H1 (cell line): ENCODE measurements at regions not wholly inside any gene's neighbourhood (a gene's known extent, or its start where the extent isn't known, plus 50 kb on each side); places are given as distances from the start of the nearest gene placed in this dataset.

ENCODE experiments used
- CTCF ChIA-PET: fragments of 300-600 bp; sonication (Branson Sonifier 250); formaldehyde crosslinking; loops from one replicate; lab custom pipeline; 2021; ENCODE audit not compliant: partially characterized antibody; lab: Charles Lee
- POLR2A ChIA-PET: fragments of 300-600 bp; sonication (Branson Sonifier 250); formaldehyde crosslinking; loops from one replicate; lab custom pipeline; 2021; ENCODE audit warnings: inconsistent platforms; ENCODE audit not compliant: partially characterized antibody; lab: Charles Lee
- DNase-seq, 2 experiments: peaks; one replicate each; pipeline versions ENCODE4 v3.0.0 to v3.0.0-alpha.2; 2010 to 2022; ENCODE audit warnings: low spot score in 2 of 2, low read depth in 1 of 2, mixed read lengths in 1 of 2
- FAIRE-seq: peaks from 2 replicates; lab custom pipeline; 2011; peaks lifted over from hg19 to GRCh38; lab: Jason Lieb, UNC
- H2AFZ ChIP-seq: 2 replicates; pipeline ENCODE4 v1.8.1; 2012; ENCODE audit warnings: low read length, inconsistent platforms
- H2AK5ac ChIP-seq: 2 replicates; pipeline ENCODE4 v1.6.1; 2013; ENCODE audit warnings: low read depth, low read length
- H2BK120ac ChIP-seq: replicated peaks from 2 replicates; pipeline ENCODE3; 2013; ENCODE audit warnings: low read depth, low read length, inconsistent platforms
- H2BK12ac ChIP-seq: 2 replicates; pipeline ENCODE4 v1.6.1; 2013; ENCODE audit warnings: low read depth, low read length
- H2BK15ac ChIP-seq: 2 replicates; pipeline ENCODE4 v1.6.1; 2013; ENCODE audit warnings: low read length
- H2BK20ac ChIP-seq: 2 replicates; pipeline ENCODE4 v1.6.1; 2013; ENCODE audit warnings: low read length
- H2BK5ac ChIP-seq: 2 replicates; pipeline ENCODE4 v1.6.1; 2013; ENCODE audit warnings: low read depth, low read length
- H3K14ac ChIP-seq: 2 replicates; pipeline ENCODE4 v1.6.1; 2013; ENCODE audit warnings: inconsistent platforms; ENCODE audit not compliant: insufficient read length
- H3K18ac ChIP-seq: 2 replicates; pipeline ENCODE4 v1.6.1; 2013; ENCODE audit warnings: low read length; ENCODE audit errors: extremely low read depth
- H3K23ac ChIP-seq: 2 replicates; pipeline ENCODE4 v1.6.1; 2013; ENCODE audit warnings: inconsistent platforms; ENCODE audit not compliant: insufficient read length
- H3K23me2 ChIP-seq: 2 replicates; pipeline ENCODE4 v1.6.1; 2013; ENCODE audit warnings: low read depth, low read length
- H3K27ac ChIP-seq: 2 replicates; pipeline ENCODE4 v1.6.1; 2011; ENCODE audit warnings: low read depth, low read length, inconsistent platforms
- H3K27me3 ChIP-seq, 4 experiments: replicated peaks in 1 of 4; 1 replicate in 1 of 4; 2 replicates in 3 of 4; pipeline versions ENCODE4 v1.6.1 to v1.8.1; 2011 to 2013; ENCODE audit warnings: low read length in 3 of 4, mild to moderate bottlenecking in 3 of 4, inconsistent platforms in 2 of 4, mixed read lengths in 2 of 4, moderate library complexity in 1 of 4; ENCODE audit not compliant: control insufficient read depth in 3 of 4, insufficient read depth in 3 of 4; ENCODE audit errors: extremely low read depth in 1 of 4
- H3K36me3 ChIP-seq, 4 experiments: 2 replicates each; pipeline versions ENCODE4 v1.6.1 to v1.8.1; 2011 to 2013; ENCODE audit warnings: mild to moderate bottlenecking in 4 of 4, low read length in 3 of 4, moderate library complexity in 2 of 4, control low read depth in 1 of 4, inconsistent platforms in 1 of 4; ENCODE audit not compliant: insufficient read depth in 4 of 4, control insufficient read depth in 2 of 4
- H3K4ac ChIP-seq: replicated peaks from 2 replicates; pipeline ENCODE3; 2013; ENCODE audit warnings: low read length, low read depth, mixed read lengths, inconsistent platforms; ENCODE audit not compliant: insufficient read length
- H3K4me1 ChIP-seq, 4 experiments: replicated peaks in 1 of 4; 1 replicate in 1 of 4; 2 replicates in 3 of 4; pipeline versions ENCODE4 v1.6.1 to v1.8.1; 2011 to 2013; ENCODE audit warnings: low read length in 3 of 4, inconsistent platforms in 2 of 4, mixed read lengths in 1 of 4; ENCODE audit not compliant: insufficient read depth in 4 of 4, control insufficient read depth in 3 of 4
- H3K4me2 ChIP-seq, 2 experiments: 2 replicates each; pipeline versions ENCODE4 v1.6.1 to v1.8.1; 2011 to 2013; ENCODE audit warnings: low read depth in 2 of 2, low read length in 2 of 2, control low read depth in 1 of 2, inconsistent platforms in 1 of 2, mild to moderate bottlenecking in 1 of 2; ENCODE audit not compliant: insufficient read depth in 1 of 2
- H3K4me3 ChIP-seq, 4 experiments: fragments of 200-600, 300-600 bp in 1 of 4; sonication (generic), shearing (Covaris generic), sonication (Bioruptor Twin) in 1 of 4; 2 replicates each; pipeline versions ENCODE4 v1.5.1 to v1.8.1; 2011 to 2016; ENCODE audit warnings: low read length in 4 of 4, low read depth in 3 of 4, control low read depth in 2 of 4, inconsistent platforms in 2 of 4, mild to moderate bottlenecking in 2 of 4, mixed read lengths in 1 of 4, moderate library complexity in 1 of 4; ENCODE audit not compliant: insufficient read depth in 2 of 4; ENCODE audit errors: extremely low read depth in 1 of 4
- H3K56ac ChIP-seq: replicated peaks from 2 replicates; pipeline ENCODE3; 2013; ENCODE audit warnings: low read depth, mild to moderate bottlenecking, mixed read lengths, low read length, inconsistent platforms; ENCODE audit not compliant: insufficient read length
- H3K79me1 ChIP-seq: 2 replicates; pipeline ENCODE4 v1.6.1; 2013; ENCODE audit warnings: low read depth, low read length, control low read depth
- H3K79me2 ChIP-seq, 2 experiments: 2 replicates each; pipeline versions ENCODE4 v1.6.1 to v1.8.1; 2012 to 2013; ENCODE audit warnings: low read length in 2 of 2, mild to moderate bottlenecking in 2 of 2, inconsistent platforms in 1 of 2; ENCODE audit not compliant: insufficient read depth in 2 of 2, control insufficient read depth in 1 of 2
- H3K9ac ChIP-seq, 4 experiments: replicated peaks in 1 of 4; 1 replicate in 1 of 4; 2 replicates in 3 of 4; pipeline versions ENCODE4 v1.6.1 to v1.8.1; 2011 to 2013; ENCODE audit warnings: low read depth in 3 of 4, low read length in 3 of 4, control low read depth in 2 of 4, mild to moderate bottlenecking in 2 of 4, moderate library complexity in 2 of 4, inconsistent platforms in 1 of 4; ENCODE audit errors: extremely low read depth in 1 of 4
- H3K9me3 ChIP-seq, 2 experiments: 2 replicates each; pipeline versions ENCODE4 v1.6.1 to v1.8.1; 2012 to 2013; ENCODE audit warnings: mild to moderate bottlenecking in 2 of 2, moderate library complexity in 2 of 2, control low read depth in 1 of 2, inconsistent platforms in 1 of 2, low read depth in 1 of 2, low read length in 1 of 2, mixed read lengths in 1 of 2; ENCODE audit not compliant: insufficient read depth in 2 of 2
- H4K20me1 ChIP-seq, 2 experiments: replicated peaks in 1 of 2; 2 replicates each; pipeline versions ENCODE3 to v1.8.1; 2011 to 2013; ENCODE audit warnings: inconsistent platforms in 2 of 2, low read length in 2 of 2, mild to moderate bottlenecking in 1 of 2; ENCODE audit not compliant: insufficient read depth in 2 of 2, control insufficient read depth in 1 of 2
- H4K5ac ChIP-seq: 2 replicates; pipeline ENCODE4 v1.6.1; 2013; ENCODE audit warnings: low read length, low read depth, mixed read lengths, inconsistent platforms; ENCODE audit not compliant: insufficient read length
- H4K8ac ChIP-seq: 2 replicates; pipeline ENCODE4 v1.8.0; 2013; ENCODE audit warnings: mild to moderate bottlenecking, moderate library complexity, low read length, inconsistent platforms; ENCODE audit not compliant: insufficient read depth; ENCODE audit errors: extremely low read depth
- H4K91ac ChIP-seq: replicated peaks from 2 replicates; pipeline ENCODE3; 2013; ENCODE audit warnings: low read length, mixed read lengths, inconsistent platforms; ENCODE audit not compliant: insufficient read length
- BCL11A ChIP-seq, 2 experiments: IDR thresholded peaks; one replicate each; pipeline ENCODE4 v1.6.1; 2011; ENCODE audit warnings: low read depth in 2 of 2, low read length in 2 of 2, mild to moderate bottlenecking in 2 of 2
- KDM1A ChIP-seq: fragments of 200-600, 300-600 bp; sonication (generic); IDR thresholded peaks from 2 replicates; pipeline ENCODE4 v1.7.1; 2016; ENCODE audit warnings: mild to moderate bottlenecking, low read length, borderline replicate concordance
- MAX ChIP-seq: IDR thresholded peaks from 2 replicates; pipeline ENCODE4 v1.6.1; 2012; ENCODE audit warnings: inconsistent platforms
- RBBP5 ChIP-seq: IDR thresholded peaks from 2 replicates; pipeline ENCODE4 v1.7.1; 2012; ENCODE audit warnings: low read depth, mild to moderate bottlenecking, inconsistent platforms, low read length, moderate library complexity, borderline replicate concordance
- SIN3A ChIP-seq, 2 experiments: IDR thresholded peaks in 1 of 2; conservative IDR thresholded peaks in 1 of 2; 2 replicates each; pipeline ENCODE4 v1.6.1; 2011 to 2012; ENCODE audit warnings: low read length in 2 of 2, improper control_type of control experiment in 1 of 2, low read depth in 1 of 2, mild to moderate bottlenecking in 1 of 2
- SIRT6 ChIP-seq: IDR thresholded peaks from one replicate; pipeline ENCODE4 v1.7.1; 2012; ENCODE audit warnings: low read length, inconsistent platforms
- SP1 ChIP-seq: IDR thresholded peaks from 2 replicates; pipeline ENCODE4 v1.6.1; 2011; ENCODE audit warnings: low read depth, low read length
- SP4 ChIP-seq: IDR thresholded peaks from 2 replicates; pipeline ENCODE4 v1.6.1; 2012; ENCODE audit warnings: low read length, inconsistent platforms
- SUZ12 ChIP-seq: fragments of 200-600 bp; sonication (generic); IDR thresholded peaks from 2 replicates; pipeline ENCODE4 v1.6.1; 2012; ENCODE audit warnings: mild to moderate bottlenecking, inconsistent platforms, low read length, moderate library complexity, mixed read lengths
- TBP ChIP-seq: IDR thresholded peaks from 2 replicates; pipeline ENCODE4 v1.6.1; 2011; ENCODE audit warnings: low read depth, low read length, improper control_type of control experiment
- TEAD4 ChIP-seq: IDR thresholded peaks from 2 replicates; pipeline ENCODE4 v1.6.1; 2012; ENCODE audit warnings: low read depth, low read length, inconsistent platforms, mixed read lengths
- USF2 ChIP-seq: IDR thresholded peaks from 2 replicates; pipeline ENCODE4 v1.6.1; 2011; ENCODE audit warnings: low read length, improper control_type of control experiment
- YY1 ChIP-seq: IDR thresholded peaks from 2 replicates; pipeline ENCODE4 v1.6.1; 2011; ENCODE audit warnings: low read depth, mild to moderate bottlenecking, low read length
- WGBS, 2 experiments: shearing (Covaris generic) in 1 of 2; methylation state at CpG; one replicate each; pipeline versions ENCODE4 v1.1.6 to v1.1.7; 2013 to 2015; ENCODE audit warnings: low lambda C conversion rate in 2 of 2, mixed read lengths in 2 of 2, inconsistent platforms in 1 of 2, low coverage in 1 of 2, missing lambda C conversion rate in 1 of 2; ENCODE audit not compliant: insufficient replicate concordance in 2 of 2, insufficient coverage in 1 of 2, insufficient read length in 1 of 2; ENCODE audit errors: extremely low coverage in 1 of 2, missing lambda C conversion rate in 1 of 2; 5-methylcytosine and 5-hydroxymethylcytosine counted together

- Histone ChIP-seq H3K9me3 (no peaks in the 10 kb centered on the region), H3K79me2 (no peaks in the 10 kb centered on the region), H2AFZ (no peak overlapping the region), H3K4me1 (no peaks in the 10 kb centered on the region), H4K8ac (no peak overlapping the region), H4K20me1 (no peaks in the 10 kb centered on the region), H3K27ac (no peak overlapping the region), H2BK12ac (no peak overlapping the region), H3K79me1 (no peaks in the 10 kb centered on the region), H2BK15ac (no peak overlapping the region), H3K14ac (no peak overlapping the region), H3K18ac (no peak overlapping the region), H3K27me3 (no peaks in the 10 kb centered on the region), H3K4me2 (no peak overlapping the region), H3K23me2 (no peaks in the 10 kb centered on the region; the same call in 1 of the 2 replicates), H3K23ac (no peak overlapping the region), H3K4me3 (no peak overlapping the region), H2BK20ac (no peak overlapping the region), H3K4ac (no peak overlapping the region), H2BK5ac (no peak overlapping the region), H4K5ac (no peak overlapping the region), H3K36me3 (no peaks in the 10 kb centered on the region), H3K9ac (no peak overlapping the region), H2BK120ac (no peak overlapping the region), H4K91ac (no peak overlapping the region), H2AK5ac (no peak overlapping the region), H3K56ac (no peak overlapping the region)
- ChIA-PET CTCF (interaction anchor here (0.7 to 1.8 kb wide), 3 partner anchors 14 to 111 kb away, joined by 3 to 4 read pairs (median 3); no protein-coding TSS in a partner anchor), POLR2A (no interaction called here)
- 90% methylated on average over 6 of the region's 7 CpGs; no CpG with 5 or more reads in 1 of the 2 experiments for WGBS, 2 experiments
- FAIRE-seq, result no peak
- DNase-seq, result no peak
- no peak for TF ChIP-seq SP1
- no peak for TF ChIP-seq YY1
- TF ChIP-seq TEAD4, result no peak
- TF ChIP-seq RBBP5, result no peak
- no peak for TF ChIP-seq SIRT6
- TF ChIP-seq MAX, result no peak
- TF ChIP-seq SIN3A (conservative IDR thresholded peaks at IDR 0.05 in 1 of 2, IDR thresholded peaks at IDR 0.05 in 1 of 2; ENCODE audit: low read depth in 1 of 2, low read length in 2 of 2), result no peak
- no peak for TF ChIP-seq KDM1A
- no peak for TF ChIP-seq SP4
- no peak for TF ChIP-seq SUZ12
- TF ChIP-seq TBP, result no peak
- TF ChIP-seq BCL11A (IDR thresholded peaks at IDR 0.05; ENCODE audit: low read depth in 2 of 2, low read length in 2 of 2), result no peak
- TF ChIP-seq USF2, result no peak
Observed at GRCh38 chr10:78794736-78795455, 273.9 kb upstream of the ZMIZ1 start.
